ENCODE measurements at regions not wholly inside any gene's neighbourhood (a gene's known extent, or its start where the extent isn't known, plus 50 kb on each side); places are given as distances from the start of the nearest gene placed in this dataset.

- WGBS (ENCODE audit: missing lambda C conversion rate), result 0% methylated on average over 4 of the region's 4 CpGs
- no peaks in the 10 kb centered on the region for H3K9me3 ChIP-seq
- DNase-seq (ENCODE audit: low read depth in 1 of 2, low spot score in 1 of 2) (no peak), FAIRE-seq (no peak), ATAC-seq (no peak)
- H3K4me3 ChIP-seq, result no peak overlapping the region
- ChIA-PET CTCF (interaction anchor here (0.6 to 1.4 kb wide), 2 partner anchors 12 to 781 kb away, joined by 4 read pairs; no protein-coding TSS in a partner anchor), POLR2A (no interaction called here)
- TF ChIP-seq CBX2 (IDR thresholded peaks at IDR 0.05; ENCODE audit: borderline replicate concordance, low read depth), result no peak
- no peak for TF ChIP-seq KDM1A (IDR thresholded peaks at IDR 0.05; ENCODE audit: low read depth)
- no peak for TF ChIP-seq TFCP2L1 (CRISPR knock-in tag; IDR thresholded peaks at IDR 0.05)
- no peak for TF ChIP-seq SMC3 (IDR thresholded peaks at IDR 0.05)
- no peak for TF ChIP-seq KDM5A (IDR thresholded peaks at IDR 0.05)
- TF ChIP-seq HOXB5 (CRISPR knock-in tag; IDR thresholded peaks at IDR 0.05), result no peak
- TF ChIP-seq, protein P1, sequence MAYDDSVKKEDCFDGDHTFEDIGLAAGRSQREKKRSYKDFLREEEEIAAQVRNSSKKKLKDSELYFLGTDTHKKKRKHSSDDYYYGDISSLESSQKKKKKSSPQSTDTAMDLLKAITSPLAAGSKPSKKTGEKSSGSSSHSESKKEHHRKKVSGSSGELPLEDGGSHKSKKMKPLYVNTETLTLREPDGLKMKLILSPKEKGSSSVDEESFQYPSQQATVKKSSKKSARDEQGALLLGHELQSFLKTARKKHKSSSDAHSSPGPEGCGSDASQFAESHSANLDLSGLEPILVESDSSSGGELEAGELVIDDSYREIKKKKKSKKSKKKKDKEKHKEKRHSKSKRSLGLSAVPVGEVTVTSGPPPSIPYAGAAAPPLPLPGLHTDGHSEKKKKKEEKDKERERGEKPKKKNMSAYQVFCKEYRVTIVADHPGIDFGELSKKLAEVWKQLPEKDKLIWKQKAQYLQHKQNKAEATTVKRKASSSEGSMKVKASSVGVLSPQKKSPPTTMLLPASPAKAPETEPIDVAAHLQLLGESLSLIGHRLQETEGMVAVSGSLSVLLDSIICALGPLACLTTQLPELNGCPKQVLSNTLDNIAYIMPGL (CRISPR knock-in tag; IDR thresholded peaks at IDR 0.05; ENCODE audit: borderline replicate concordance), result no peak
- H3K4me1 ChIP-seq, result no peaks in the 10 kb centered on the region
- H3K27ac ChIP-seq, result no peak overlapping the region
- no peak overlapping the region for H3K4me2 ChIP-seq
Measured at GRCh38 chr9:17846948-17847655, 268.2 kb downstream of the SH3GL2 start.

DNA sequence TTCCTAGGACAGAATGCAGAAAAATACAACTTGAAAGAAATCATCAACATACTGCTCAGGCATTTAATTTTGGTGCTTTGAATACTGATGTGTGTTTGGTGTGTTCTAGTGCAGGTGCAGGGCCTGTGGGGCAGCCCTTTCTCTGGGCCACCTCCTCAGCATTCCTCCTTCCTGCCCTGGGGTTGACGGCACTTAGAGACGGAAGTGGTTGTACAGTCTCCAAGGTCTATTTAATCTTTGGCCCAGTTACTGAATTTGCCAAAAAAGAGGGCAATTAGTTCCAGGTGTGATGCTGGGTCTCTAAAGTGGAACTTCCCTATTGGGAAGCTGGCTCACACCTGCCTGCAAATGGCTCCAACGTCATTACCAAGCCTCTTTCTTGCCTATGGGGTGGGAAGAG lies 269.0 kb downstream of the SH3GL2 start:
- FAIRE-seq (no peak), ATAC-seq (no peak), DNase-seq (ENCODE audit: low read depth in 1 of 2, low spot score in 1 of 2) (no peak)
- 4% methylated on average over 3 of the region's 3 CpGs for WGBS (ENCODE audit: missing lambda C conversion rate)
- Histone ChIP-seq H3K9me3 (no peaks in the 10 kb centered on the region), H3K4me2 (no peak overlapping the region), H3K4me3 (no peak overlapping the region), H3K4me1 (no peaks in the 10 kb centered on the region), H3K27ac (no peak overlapping the region)
- TF ChIP-seq ZNF302 (CRISPR knock-in tag; IDR thresholded peaks at IDR 0.05) (no peak), POLR2A (IDR thresholded peaks at IDR 0.05; ENCODE audit: low read length) (no peak), FOSL2 (IDR thresholded peaks at IDR 0.05) (no peak), FOSL2 (CRISPR knock-in tag; IDR thresholded peaks at IDR 0.05) (no peak), EP300 (IDR thresholded peaks at IDR 0.05) (no peak), PHF8 (IDR thresholded peaks at IDR 0.05; ENCODE audit: borderline replicate concordance, low read depth) (no peak), HDAC2 (IDR thresholded peaks at IDR 0.05) (no peak), EHMT2 (IDR thresholded peaks at IDR 0.05; ENCODE audit: low read depth) (no peak)
- POLR2A ChIA-PET, result no interaction called here
- CTCF ChIA-PET, result no interaction called here

DNA sequence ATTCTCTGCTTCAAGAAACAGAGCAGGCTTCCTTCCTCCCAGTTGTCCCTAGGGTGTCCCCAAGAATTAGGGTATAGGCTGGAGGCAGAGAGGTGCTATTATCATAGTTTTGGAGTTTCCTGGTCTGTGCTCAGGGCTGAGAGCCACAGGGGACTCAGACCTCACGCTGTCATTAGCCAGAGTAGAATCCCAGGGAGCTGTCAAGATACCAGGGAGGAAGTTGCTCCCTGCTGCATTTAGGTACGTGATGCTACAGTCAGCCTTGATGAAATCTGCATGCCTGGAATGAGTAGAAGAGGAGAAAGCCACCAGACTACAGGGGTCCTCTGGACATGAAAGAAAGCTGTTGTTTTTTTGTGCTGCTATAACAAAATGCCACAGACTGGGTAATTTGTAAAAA lies 273.2 kb downstream of the SH3GL2 start:
- H3K4me2 ChIP-seq, result no peak overlapping the region
- no peaks in the 10 kb centered on the region for H3K9me3 ChIP-seq
- no peak overlapping the region for H3K4me3 ChIP-seq
- WGBS (ENCODE audit: missing lambda C conversion rate), result 0% methylated on average over 2 of the region's 2 CpGs
- no peak for ATAC-seq
- FAIRE-seq, result no peak
- no peaks in the 10 kb centered on the region for H3K4me1 ChIP-seq
- no peak for DNase-seq (ENCODE audit: low read depth in 1 of 2, low spot score in 1 of 2)
- POLR2A ChIA-PET, result no interaction called here
- TF ChIP-seq CBX2 (IDR thresholded peaks at IDR 0.05; ENCODE audit: borderline replicate concordance, low read depth), result no peak
- TF ChIP-seq RAD21 (conservative IDR thresholded peaks at IDR 0.05 in 1 of 2, IDR thresholded peaks at IDR 0.05 in 1 of 2), result no peak
- TF ChIP-seq, protein P2, sequence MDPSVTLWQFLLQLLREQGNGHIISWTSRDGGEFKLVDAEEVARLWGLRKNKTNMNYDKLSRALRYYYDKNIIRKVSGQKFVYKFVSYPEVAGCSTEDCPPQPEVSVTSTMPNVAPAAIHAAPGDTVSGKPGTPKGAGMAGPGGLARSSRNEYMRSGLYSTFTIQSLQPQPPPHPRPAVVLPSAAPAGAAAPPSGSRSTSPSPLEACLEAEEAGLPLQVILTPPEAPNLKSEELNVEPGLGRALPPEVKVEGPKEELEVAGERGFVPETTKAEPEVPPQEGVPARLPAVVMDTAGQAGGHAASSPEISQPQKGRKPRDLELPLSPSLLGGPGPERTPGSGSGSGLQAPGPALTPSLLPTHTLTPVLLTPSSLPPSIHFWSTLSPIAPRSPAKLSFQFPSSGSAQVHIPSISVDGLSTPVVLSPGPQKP (IDR thresholded peaks at IDR 0.05; ENCODE audit: low read depth, low read length), result no peak
- no peak for TF ChIP-seq HOXA7 (CRISPR knock-in tag; IDR thresholded peaks at IDR 0.05)
- no peak for TF ChIP-seq MAFK (IDR thresholded peaks at IDR 0.05; ENCODE audit: partially characterized antibody)
- no peak for TF ChIP-seq HEYL (CRISPR knock-in tag; IDR thresholded peaks at IDR 0.05)
- TF ChIP-seq MYC (IDR thresholded peaks at IDR 0.05; ENCODE audit: borderline replicate concordance, low read length), result no peak
- TF ChIP-seq EHF (CRISPR knock-in tag; IDR thresholded peaks at IDR 0.05), result no peak
- CTCF ChIA-PET, result no interaction called here
- H3K27ac ChIP-seq, result no peak overlapping the region

All from A549 (cell line).